ENCODE measurements at regions not wholly inside any gene's neighbourhood (a gene's known extent, or its start where the extent isn't known, plus 50 kb on each side); places are given as distances from the start of the nearest gene placed in this dataset.

GRCh38 chr9:13993632-13994185, 320.2 kb downstream of the NFIB start:
- Histone ChIP-seq H3K36me3 (ENCODE audit: control insufficient read depth, insufficient read depth, low read length) (no peaks in the 10 kb centered on the region), H3K4me3 (ENCODE audit: low read depth, low read length) (no peak overlapping the region), H3K27me3 (ENCODE audit: control insufficient read depth, insufficient read depth, low read length) (no peaks in the 10 kb centered on the region)
- TF ChIP-seq, protein P1, sequence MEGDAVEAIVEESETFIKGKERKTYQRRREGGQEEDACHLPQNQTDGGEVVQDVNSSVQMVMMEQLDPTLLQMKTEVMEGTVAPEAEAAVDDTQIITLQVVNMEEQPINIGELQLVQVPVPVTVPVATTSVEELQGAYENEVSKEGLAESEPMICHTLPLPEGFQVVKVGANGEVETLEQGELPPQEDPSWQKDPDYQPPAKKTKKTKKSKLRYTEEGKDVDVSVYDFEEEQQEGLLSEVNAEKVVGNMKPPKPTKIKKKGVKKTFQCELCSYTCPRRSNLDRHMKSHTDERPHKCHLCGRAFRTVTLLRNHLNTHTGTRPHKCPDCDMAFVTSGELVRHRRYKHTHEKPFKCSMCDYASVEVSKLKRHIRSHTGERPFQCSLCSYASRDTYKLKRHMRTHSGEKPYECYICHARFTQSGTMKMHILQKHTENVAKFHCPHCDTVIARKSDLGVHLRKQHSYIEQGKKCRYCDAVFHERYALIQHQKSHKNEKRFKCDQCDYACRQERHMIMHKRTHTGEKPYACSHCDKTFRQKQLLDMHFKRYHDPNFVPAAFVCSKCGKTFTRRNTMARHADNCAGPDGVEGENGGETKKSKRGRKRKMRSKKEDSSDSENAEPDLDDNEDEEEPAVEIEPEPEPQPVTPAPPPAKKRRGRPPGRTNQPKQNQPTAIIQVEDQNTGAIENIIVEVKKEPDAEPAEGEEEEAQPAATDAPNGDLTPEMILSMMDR (IDR thresholded peaks at IDR 0.05; ENCODE audit: insufficient read depth, low read length, poor library complexity, severe bottlenecking) = no peak
- DNase-seq (ENCODE audit: low read depth) = no peak

DNA sequence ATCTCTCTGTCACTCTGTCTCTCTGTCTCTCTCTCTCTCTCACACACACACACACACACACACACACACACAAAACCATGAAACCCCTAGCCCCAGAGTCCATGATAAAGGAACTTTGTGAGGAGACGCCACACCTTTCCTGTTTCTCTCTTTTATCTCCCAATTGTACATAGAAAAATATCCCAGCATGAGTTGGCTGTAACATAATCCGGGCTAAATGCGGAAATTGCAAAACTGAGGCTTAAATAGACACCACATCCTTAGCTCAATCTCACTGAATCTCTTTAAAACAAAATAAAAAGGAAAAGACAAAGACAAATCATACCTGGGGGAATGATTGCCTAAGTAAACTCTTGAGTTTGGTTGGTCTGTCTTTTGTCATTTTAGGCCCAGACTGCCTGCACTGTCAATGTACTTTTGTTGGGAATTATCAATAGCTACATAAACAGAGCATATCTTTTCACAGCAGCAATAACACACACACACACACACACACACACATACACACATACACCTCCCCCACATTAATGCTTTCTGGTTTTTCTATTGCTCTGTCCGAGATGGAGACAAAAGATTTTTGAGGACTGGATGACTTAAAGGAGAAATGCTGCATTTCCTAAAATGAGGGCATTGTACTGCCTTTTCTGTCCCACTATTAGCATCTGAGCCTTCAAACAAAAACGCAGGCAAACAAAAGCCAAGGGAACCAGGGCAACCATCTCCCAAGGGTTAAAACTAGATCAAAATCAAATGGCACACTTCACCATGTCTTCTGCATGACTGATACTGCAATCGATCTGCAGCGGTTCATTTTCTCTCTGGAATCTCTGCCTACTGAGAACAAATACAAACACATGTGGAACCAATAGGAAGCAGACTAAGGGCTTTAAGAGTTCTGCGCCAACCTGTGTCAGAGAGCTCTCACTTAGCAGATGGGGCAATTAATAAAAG, 321.5 kb downstream of the NFIB start:
- H3K36me3 ChIP-seq (ENCODE audit: control insufficient read depth, insufficient read depth, low read length) = no peaks in the 10 kb centered on the region
- TF ChIP-seq, protein P1 (IDR thresholded peaks at IDR 0.05; ENCODE audit: insufficient read depth, low read length, poor library complexity, severe bottlenecking) = no peak
- H3K4me3 ChIP-seq (ENCODE audit: low read depth, low read length) = no peak overlapping the region
- DNase-seq (ENCODE audit: low read depth) = no peak
- H3K27me3 ChIP-seq (ENCODE audit: control insufficient read depth, insufficient read depth, low read length) = no peaks in the 10 kb centered on the region

- TF ChIP-seq, protein P1 (IDR thresholded peaks at IDR 0.05; ENCODE audit: insufficient read depth, low read length, poor library complexity, severe bottlenecking) = no peak
- DNase-seq (ENCODE audit: low read depth) = no peak
Observed at GRCh38 chr9:13991395-13991794, 322.5 kb downstream of the NFIB start.

GRCh38 chr9:13990994-13991393, 322.9 kb downstream of the NFIB start:
- TF ChIP-seq, protein P1 (IDR thresholded peaks at IDR 0.05; ENCODE audit: insufficient read depth, low read length, poor library complexity, severe bottlenecking) = no peak
- H3K36me3 ChIP-seq (ENCODE audit: control insufficient read depth, insufficient read depth, low read length) = no peaks in the 10 kb centered on the region
- DNase-seq (ENCODE audit: low read depth) = no peak
- H3K27me3 ChIP-seq (ENCODE audit: control insufficient read depth, insufficient read depth, low read length) = no peaks in the 10 kb centered on the region
- H3K4me3 ChIP-seq (ENCODE audit: low read depth, low read length) = no peak overlapping the region

More at GRCh38 chr9:13991395-13991794, 322.5 kb downstream of the NFIB start:
- no peak overlapping the region for H3K4me3 ChIP-seq (ENCODE audit: low read depth, low read length)
- H3K27me3 ChIP-seq (ENCODE audit: control insufficient read depth, insufficient read depth, low read length) = no peaks in the 10 kb centered on the region
- H3K36me3 ChIP-seq (ENCODE audit: control insufficient read depth, insufficient read depth, low read length) = no peaks in the 10 kb centered on the region

DNA sequence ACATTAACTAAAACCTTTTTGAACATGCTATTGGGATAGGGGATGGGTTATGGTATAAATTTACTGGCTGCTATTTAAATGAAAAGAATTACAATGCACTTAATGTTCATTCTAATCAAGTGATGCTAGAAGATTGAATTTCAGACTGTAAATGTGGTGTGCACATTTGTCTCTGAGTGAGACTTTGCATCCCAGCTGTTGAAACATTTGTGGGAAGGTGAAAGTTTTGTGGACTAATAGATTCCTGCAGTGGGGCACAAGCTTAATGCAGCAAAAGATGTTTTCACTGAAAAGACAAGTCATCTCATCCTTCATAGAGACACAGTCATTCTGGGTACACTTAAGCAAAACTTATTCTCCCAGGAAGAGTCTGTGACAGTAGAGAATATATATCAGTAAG, 323.6 kb downstream of the NFIB start:
- DNase-seq (ENCODE audit: low read depth) = no peak
- TF ChIP-seq, protein P1 (IDR thresholded peaks at IDR 0.05; ENCODE audit: insufficient read depth, low read length, poor library complexity, severe bottlenecking) = no peak
- Histone ChIP-seq H3K27me3 (ENCODE audit: control insufficient read depth, insufficient read depth, low read length) (no peaks in the 10 kb centered on the region), H3K4me3 (ENCODE audit: low read depth, low read length) (no peak overlapping the region), H3K36me3 (ENCODE audit: control insufficient read depth, insufficient read depth, low read length) (no peaks in the 10 kb centered on the region)

All from kidney epithelial cell (primary cell).